Activated CD4-positive, CD25-positive, alpha-beta regulatory T cell treated with anti-CD3 and anti-CD28 coated beads, Interleukin-2, amount 50 U/mL, for 16 hours (primary cell): ENCODE measurements at regions not wholly inside any gene's neighbourhood (a gene's known extent, or its start where the extent isn't known, plus 50 kb on each side); places are given as distances from the start of the nearest gene placed in this dataset.
"Not testable (repeated sequence)": the region's sequence is repeated elsewhere in the genome, so short reads cannot be mapped to it uniquely, and the experiment has no call there.

ENCODE experiments used
- DNase-seq: peaks from one replicate; pipeline ENCODE4 v3.0.0-alpha.2; 2020; ENCODE audit warnings: low read depth, low spot score

- DNase-seq: no peak
Observed at GRCh38 chr6:4677011-4677750, 99.0 kb upstream of the CDYL start.

- no peak for DNase-seq
Observed at GRCh38 chr6:4676016-4676415, 100.2 kb upstream of the CDYL start.

- no peak for DNase-seq
Observed at GRCh38 chr6:4675121-4675520, 101.1 kb upstream of the CDYL start.

- no peak for DNase-seq
Observed at GRCh38 chr6:4673861-4674260, 102.3 kb upstream of the CDYL start.

- no peak for DNase-seq
Observed at GRCh38 chr6:4672772-4673171, 103.4 kb upstream of the CDYL start.

- DNase-seq: no peak
Observed at GRCh38 chr6:4671587-4672115, 104.6 kb upstream of the CDYL start.

- no peak for DNase-seq
Observed at GRCh38 chr6:4670824-4671409, 105.3 kb upstream of the CDYL start.

GRCh38 chr6:4670290-4670689 is 105.9 kb upstream of the CDYL start:
- no peak for DNase-seq

GRCh38 chr6:4668271-4669179 is 107.7 kb upstream of the CDYL start:
- no peak for DNase-seq

GRCh38 chr6:4667591-4667990 is 108.6 kb upstream of the CDYL start:
- no peak for DNase-seq

- no peak for DNase-seq
Observed at GRCh38 chr6:4666886-4667513, 109.2 kb upstream of the CDYL start.

GRCh38 chr6:4665489-4666417 is 110.5 kb upstream of the CDYL start:
- no peak for DNase-seq

GRCh38 chr6:4664911-4665310 is 111.3 kb upstream of the CDYL start:
- DNase-seq: no peak

GRCh38 chr6:4664117-4664626 is 112.0 kb upstream of the CDYL start:
- DNase-seq: no peak

GRCh38 chr6:4662886-4663285 is 113.3 kb upstream of the CDYL start:
- DNase-seq: no peak

GRCh38 chr6:4661391-4661790 is 114.8 kb upstream of the CDYL start:
- DNase-seq: no peak

GRCh38 chr6:4660377-4661321 is 115.6 kb upstream of the CDYL start:
- no peak for DNase-seq

GRCh38 chr6:4659719-4660118 is 116.5 kb upstream of the CDYL start:
- not testable (repeated sequence) for DNase-seq

- no peak for DNase-seq
Observed at GRCh38 chr6:4658486-4658885, 117.7 kb upstream of the CDYL start.
